SHP77 treated with DMSO at 0.1 percent for 48 hours (cell line): ENCODE measurements at regions not wholly inside any gene's neighbourhood (a gene's known extent, or its start where the extent isn't known, plus 50 kb on each side); places are given as distances from the start of the nearest gene placed in this dataset.

Experiments
- DNase-seq: peaks from one replicate; lab custom pipeline; 2025; lab: John Stamatoyannopoulos, UW

DNA sequence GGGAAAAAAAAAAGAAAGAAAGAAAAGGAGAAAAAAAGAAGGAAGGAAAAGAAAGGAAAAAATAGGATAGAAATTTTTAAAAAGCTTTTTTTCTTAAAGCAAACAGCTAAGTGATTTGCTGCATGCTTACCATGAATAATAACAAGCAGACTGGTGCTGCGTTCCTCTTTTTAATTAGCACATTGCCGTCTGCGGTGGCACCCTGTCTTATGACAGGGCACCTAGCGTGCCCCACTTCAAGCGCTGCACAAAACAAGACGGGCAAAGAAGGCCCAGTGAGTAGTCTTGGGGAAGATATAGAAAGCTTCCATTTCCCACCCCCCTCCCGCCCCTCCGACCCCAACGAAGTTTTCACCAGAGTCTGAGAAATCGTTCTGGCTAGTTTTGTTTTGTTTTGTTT, 513.9 kb downstream of the ZNF608 start:
- DNase-seq = no peak

DNA sequence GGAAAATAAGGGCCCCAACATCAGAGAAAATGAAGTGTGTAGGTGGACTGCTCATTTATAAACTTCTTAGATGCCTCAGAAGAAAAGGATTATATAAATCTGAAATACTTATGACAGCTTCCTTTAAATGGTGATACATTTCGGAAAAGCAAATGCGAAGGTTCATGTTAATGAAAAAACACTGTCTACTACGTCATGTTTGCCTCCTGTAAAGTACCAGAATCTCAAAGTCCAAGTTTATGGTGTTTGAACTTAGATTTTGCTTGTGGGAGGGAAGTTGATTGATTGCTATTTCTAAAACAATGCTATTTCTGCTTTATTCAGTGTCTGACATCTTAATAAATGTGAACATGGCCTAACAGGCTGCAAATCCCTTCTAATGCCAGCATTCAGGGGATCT, 514.6 kb downstream of the ZNF608 start:
- no peak for DNase-seq

- DNase-seq = no peak
These were observed 515.2 kb downstream of the ZNF608 start for GRCh38 chr5:124231230-124231629.

GRCh38 chr5:124230456-124230855, 516.0 kb downstream of the ZNF608 start:
- no peak for DNase-seq

- no peak for DNase-seq
These were observed 517.1 kb downstream of the ZNF608 start for GRCh38 chr5:124229352-124229751.

GRCh38 chr5:124227914-124228313, 518.5 kb downstream of the ZNF608 start:
- DNase-seq = no peak

- DNase-seq = no peak
These were observed 526.0 kb downstream of the ZNF608 start for GRCh38 chr5:124220418-124220817.

DNA sequence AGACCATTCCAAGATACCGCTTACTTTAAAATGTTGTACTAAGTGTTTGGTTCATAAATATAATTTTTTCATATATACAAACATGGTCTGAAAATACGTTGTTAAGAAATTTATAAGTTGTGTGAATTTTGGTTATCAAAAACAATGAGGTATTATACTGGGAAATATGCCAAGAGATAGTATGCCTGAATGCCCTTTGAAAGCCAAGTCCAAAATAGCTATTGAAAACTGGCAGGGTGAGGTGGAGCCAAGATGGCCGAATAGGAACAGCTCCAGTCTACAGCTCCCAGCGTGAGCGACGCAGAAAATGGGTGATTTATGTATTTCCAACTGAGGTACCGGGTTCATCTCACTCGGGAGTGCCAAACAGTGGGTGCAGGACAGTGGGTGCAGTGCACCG, 533.5 kb downstream of the ZNF608 start:
- DNase-seq = no peak

DNA sequence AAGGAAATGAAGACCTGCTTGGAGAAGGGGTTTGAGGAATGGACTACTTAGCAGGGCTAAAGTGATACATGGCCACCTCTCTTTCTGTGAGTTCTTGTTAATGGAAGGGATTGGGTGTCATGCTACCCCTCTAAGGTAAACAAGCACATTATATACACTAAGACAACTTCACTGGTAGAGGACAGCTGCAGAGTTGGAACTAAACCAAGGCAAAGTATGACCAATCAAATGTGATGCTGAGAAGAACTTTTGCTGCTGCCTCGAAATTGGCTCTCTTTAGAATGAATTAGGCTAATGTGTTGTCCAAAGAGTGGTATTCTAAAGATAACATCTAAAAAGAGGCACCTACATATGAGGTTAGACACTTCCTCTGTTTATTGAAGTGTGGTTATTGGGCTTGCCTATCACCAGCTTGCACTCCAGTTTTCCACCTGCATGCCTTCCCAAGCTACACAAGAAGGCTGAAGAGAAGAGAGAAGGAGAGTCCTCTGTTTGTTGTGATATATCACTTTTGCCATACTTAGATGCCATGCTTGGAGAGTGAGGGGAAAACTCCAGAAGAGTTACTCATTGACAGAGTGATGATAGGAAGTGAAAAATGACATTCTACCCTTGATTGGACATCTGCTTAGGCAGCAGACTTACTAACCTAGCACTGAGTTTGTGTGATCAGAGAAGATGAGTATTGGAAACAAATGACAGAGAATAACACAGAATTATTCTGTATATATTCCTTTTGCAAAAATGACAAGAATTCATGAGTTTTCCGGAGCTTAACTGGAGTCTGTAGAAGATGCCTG, 536.1 kb downstream of the ZNF608 start:
- no peak for DNase-seq

DNA sequence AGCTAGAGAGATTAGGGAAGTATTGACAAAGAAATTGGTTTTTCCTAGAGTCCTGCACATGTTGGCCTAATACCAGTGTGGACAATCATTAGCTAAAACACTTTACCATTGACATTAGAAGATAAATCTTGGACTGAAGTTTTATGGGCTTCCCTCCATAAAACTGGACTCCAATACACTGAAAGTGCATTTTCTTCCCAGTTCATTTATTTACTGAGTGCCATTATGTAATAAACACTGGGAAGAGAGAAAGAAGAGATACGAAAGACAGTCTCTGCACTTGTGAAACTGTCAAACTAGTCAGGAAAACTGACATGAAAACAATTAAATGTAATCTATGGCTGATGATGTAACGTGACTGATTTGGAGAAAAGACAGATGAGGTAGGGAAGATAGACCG, 539.3 kb downstream of the ZNF608 start:
- no peak for DNase-seq

GRCh38 chr5:124206540-124206939, 539.9 kb downstream of the ZNF608 start:
- peak; percentile 34 for DNase-seq

DNA sequence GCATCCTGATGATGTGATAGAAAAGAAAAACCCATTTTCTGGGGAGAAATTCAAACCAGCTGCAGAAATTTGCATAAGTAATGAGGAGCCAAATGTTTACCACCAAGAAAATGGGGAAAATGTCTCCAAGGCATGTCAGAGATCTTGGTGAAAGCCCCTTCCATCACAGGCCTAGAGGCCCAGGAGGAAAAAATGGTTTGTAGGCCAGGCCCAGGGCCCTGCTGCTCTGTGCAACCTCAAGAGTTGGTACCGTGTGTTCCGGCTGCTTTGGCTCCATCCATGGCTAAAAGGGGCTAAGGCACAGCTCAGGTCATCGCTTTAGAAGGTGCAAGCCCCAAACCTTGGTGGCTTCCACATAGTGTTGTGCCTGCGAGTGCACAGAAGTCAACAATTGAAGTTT, 543.1 kb downstream of the ZNF608 start:
- DNase-seq = no peak

GRCh38 chr5:124200381-124200780, 546.1 kb downstream of the ZNF608 start:
- DNase-seq = no peak

GRCh38 chr5:124199893-124200292, 546.5 kb downstream of the ZNF608 start:
- no peak for DNase-seq

DNA sequence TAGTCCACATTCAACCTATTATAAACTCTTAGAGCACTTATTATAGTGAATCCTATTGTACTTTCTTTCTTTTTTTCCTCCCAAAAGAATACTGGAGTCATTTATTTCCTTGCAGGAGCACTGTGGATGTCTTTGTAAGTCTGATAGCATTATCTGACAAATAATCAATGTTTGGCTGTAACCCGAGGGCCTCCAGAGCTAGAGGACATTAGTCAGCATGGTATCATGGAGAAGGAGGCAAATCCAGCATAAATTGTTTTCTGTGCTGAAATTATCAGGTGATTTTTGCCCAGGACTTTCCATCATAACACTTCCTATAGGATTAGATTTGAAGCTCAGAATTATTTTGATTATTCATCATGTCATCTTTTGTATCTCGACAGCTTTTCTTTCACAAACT, 551.0 kb downstream of the ZNF608 start:
- no peak for DNase-seq

DNA sequence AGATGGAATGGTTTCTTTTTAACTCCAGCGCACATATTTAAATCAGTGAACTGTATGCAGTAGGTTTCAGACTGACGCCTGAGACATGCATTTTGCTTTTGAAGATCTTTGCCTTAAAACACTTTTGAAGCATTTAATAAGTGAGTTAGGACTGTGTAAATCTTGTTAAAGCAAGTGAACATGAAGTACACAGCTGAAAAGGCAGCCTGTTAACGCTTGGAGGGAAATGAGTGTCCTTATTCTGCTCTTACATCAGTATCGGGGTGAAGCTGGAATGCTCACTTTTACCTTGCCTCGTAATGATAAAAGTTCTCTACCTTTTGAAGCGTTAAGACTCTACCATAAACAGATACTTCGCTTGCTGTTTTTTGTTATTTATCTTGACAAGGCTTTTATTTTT, 552.2 kb downstream of the ZNF608 start:
- no peak for DNase-seq

GRCh38 chr5:124193371-124193789, 553.1 kb downstream of the ZNF608 start:
- no peak for DNase-seq

DNA sequence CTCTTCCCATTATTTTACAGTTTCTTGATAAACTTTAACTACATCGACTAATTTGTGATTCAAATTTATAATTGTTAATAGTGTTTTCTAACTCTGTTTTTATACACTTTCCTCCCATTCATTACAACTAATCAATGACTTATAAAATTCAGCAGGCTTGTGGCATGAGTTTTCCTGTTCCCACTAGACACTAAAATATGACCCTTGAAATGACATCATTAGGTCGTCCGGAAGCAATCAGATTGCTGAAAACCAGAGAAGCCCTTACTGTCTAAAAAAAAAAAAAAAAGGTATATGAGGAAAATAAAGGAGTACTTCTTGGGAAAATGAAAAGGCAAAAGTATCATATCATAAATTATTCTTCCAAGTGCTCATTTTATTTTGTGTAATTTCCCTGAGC, 553.7 kb downstream of the ZNF608 start:
- no peak for DNase-seq

- DNase-seq = no peak
These were observed 560.7 kb downstream of the ZNF608 start for GRCh38 chr5:124185716-124186115.

- no peak for DNase-seq
These were observed 564.3 kb downstream of the ZNF608 start for GRCh38 chr5:124182133-124182532.

DNA sequence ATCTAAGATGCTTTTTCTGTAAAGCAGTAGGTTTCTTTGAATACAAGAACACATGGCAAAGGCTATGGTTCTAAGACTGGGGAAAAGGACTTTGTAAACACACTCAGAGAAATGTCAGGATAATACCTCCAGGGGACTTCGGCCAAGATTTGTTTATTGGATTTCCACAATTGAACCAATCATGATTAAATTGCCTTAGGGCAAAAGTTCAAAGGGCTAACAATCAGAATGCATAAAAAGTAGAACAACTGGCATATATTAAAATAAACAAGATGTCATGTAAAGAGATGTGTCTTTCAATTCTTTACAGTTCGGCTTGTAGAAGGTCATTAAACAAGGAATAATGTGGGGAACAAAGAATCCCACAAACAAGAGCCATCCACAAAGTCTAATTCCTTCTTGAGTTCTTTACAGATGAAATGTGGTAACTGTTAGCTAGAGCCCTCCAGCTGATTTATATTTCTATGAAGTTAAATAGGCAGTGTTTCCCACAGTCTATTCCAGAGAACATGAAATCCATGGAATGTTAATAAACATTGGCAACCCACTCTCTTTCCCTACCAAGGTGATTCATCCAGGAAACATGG, 565.5 kb downstream of the ZNF608 start:
- DNase-seq = no peak

- no peak for DNase-seq
These were observed 566.1 kb downstream of the ZNF608 start for GRCh38 chr5:124180299-124180874.

DNA sequence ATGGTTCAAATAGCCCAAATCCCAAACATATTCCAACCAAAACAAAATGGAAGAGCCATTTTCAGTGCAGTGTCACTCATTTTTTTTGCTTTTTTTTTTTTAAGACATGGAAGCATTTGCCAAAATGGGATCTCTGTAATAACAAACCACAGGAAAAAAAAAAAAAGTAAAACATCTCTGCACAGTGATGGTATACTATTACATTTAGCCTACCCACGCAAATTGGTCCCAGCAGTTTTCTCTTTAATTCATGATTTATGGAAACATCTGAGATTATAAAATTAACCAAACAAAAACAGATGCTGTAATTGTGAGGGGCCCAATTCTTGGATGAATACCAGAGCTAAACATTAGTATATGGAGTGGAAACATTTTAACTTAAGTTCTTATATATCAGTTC, 566.6 kb downstream of the ZNF608 start:
- no peak for DNase-seq

GRCh38 chr5:124178050-124178449, 568.4 kb downstream of the ZNF608 start:
- no peak for DNase-seq
